Neural progenitor cell (in vitro differentiated cells): ENCODE measurements at regions not wholly inside any gene's neighbourhood (a gene's known extent, or its start where the extent isn't known, plus 50 kb on each side); places are given as distances from the start of the nearest gene placed in this dataset.

Experiments
- CTCF ChIP-seq: fragments of 200-600 bp; sonication (generic); IDR thresholded peaks from 2 replicates; pipeline ENCODE4 v1.5.1; 2017; ENCODE audit warnings: antibody characterized with exemption, mild to moderate bottlenecking
- EZH2 ChIP-seq: fragments of 200-600 bp; sonication (generic); IDR thresholded peaks from 2 replicates; pipeline ENCODE4 v1.6.1; 2017; ENCODE audit warnings: antibody characterized with exemption, mild to moderate bottlenecking, moderate library complexity

GRCh38 chr7:149559711-149560110 is 62.1 kb upstream of the ZNF746 start:
- TF ChIP-seq CTCF (no peak), EZH2 (no peak)
